ENCODE measurements at regions not wholly inside any gene's neighbourhood (a gene's known extent, or its start where the extent isn't known, plus 50 kb on each side); places are given as distances from the start of the nearest gene placed in this dataset.
A peak's percentile ranks its signal among the peaks of the same experiment; 100 is the strongest.

GRCh38 chr13:73467125-73467524, 408.3 kb downstream of the KLF5 start:
- no peak for DNase-seq (ENCODE audit: low read depth in 2 of 2)

GRCh38 chr13:73466561-73466960, 407.8 kb downstream of the KLF5 start:
- no peak for DNase-seq (ENCODE audit: low read depth in 2 of 2)

- DNase-seq (ENCODE audit: low read depth in 2 of 2) = no peak
Observed at GRCh38 chr13:73465617-73465971, 406.8 kb downstream of the KLF5 start.

GRCh38 chr13:73464758-73465616, 406.2 kb downstream of the KLF5 start:
- no peak for DNase-seq (ENCODE audit: low read depth in 2 of 2)

- DNase-seq (ENCODE audit: low read depth in 2 of 2) = no peak
Observed at GRCh38 chr13:73462241-73462640, 403.4 kb downstream of the KLF5 start.

GRCh38 chr13:73451221-73452029, 392.6 kb downstream of the KLF5 start:
- DNase-seq (ENCODE audit: low read depth in 2 of 2) = no peak

- no peak for DNase-seq (ENCODE audit: low read depth in 2 of 2)
Observed at GRCh38 chr13:73450583-73450982, 391.8 kb downstream of the KLF5 start.

- no peak for DNase-seq (ENCODE audit: low read depth in 2 of 2)
Observed at GRCh38 chr13:73449252-73449651, 390.4 kb downstream of the KLF5 start.

GRCh38 chr13:73440296-73440895, 381.6 kb downstream of the KLF5 start:
- DNase-seq (ENCODE audit: low read depth in 2 of 2) = no peak

- no peak for DNase-seq (ENCODE audit: low read depth in 2 of 2)
Observed at GRCh38 chr13:73433890-73434289, 375.1 kb downstream of the KLF5 start.

- DNase-seq (ENCODE audit: low read depth in 2 of 2) = no peak
Observed at GRCh38 chr13:73433458-73433857, 374.7 kb downstream of the KLF5 start.

GRCh38 chr13:73429701-73430100, 370.9 kb downstream of the KLF5 start:
- DNase-seq (ENCODE audit: low read depth in 2 of 2) = no peak

GRCh38 chr13:73428706-73429105, 369.9 kb downstream of the KLF5 start:
- DNase-seq (ENCODE audit: low read depth in 2 of 2) = no peak

GRCh38 chr13:73428137-73428536, 369.3 kb downstream of the KLF5 start:
- DNase-seq (ENCODE audit: low read depth in 2 of 2) = no peak

GRCh38 chr13:73422973-73423372, 364.2 kb downstream of the KLF5 start:
- no peak for DNase-seq (ENCODE audit: low read depth in 2 of 2)

- DNase-seq (ENCODE audit: low read depth in 2 of 2) = peak; percentile 22 to 28
Observed at GRCh38 chr13:73421310-73421912, 362.6 kb downstream of the KLF5 start.

GRCh38 chr13:73419186-73419585, 360.4 kb downstream of the KLF5 start:
- no peak for DNase-seq (ENCODE audit: low read depth in 2 of 2)

- DNase-seq (ENCODE audit: low read depth in 2 of 2) = no peak
Observed at GRCh38 chr13:73417012-73417615, 358.3 kb downstream of the KLF5 start.

- no peak for DNase-seq (ENCODE audit: low read depth in 2 of 2)
Observed at GRCh38 chr13:73416093-73416492, 357.3 kb downstream of the KLF5 start.

- no peak for DNase-seq (ENCODE audit: low read depth in 2 of 2)
Observed at GRCh38 chr13:73413656-73414055, 354.9 kb downstream of the KLF5 start.

GRCh38 chr13:73412933-73413332, 354.1 kb downstream of the KLF5 start:
- no peak for DNase-seq (ENCODE audit: low read depth in 2 of 2)

Measured in stimulated activated CD4-positive, alpha-beta T cell treated with anti-CD3 and anti-CD28 coated beads, Interleukin-15, amount 100 ng/mL, for 48 hours (primary cell).